ENCODE measurements at regions not wholly inside any gene's neighbourhood (a gene's known extent, or its start where the extent isn't known, plus 50 kb on each side); places are given as distances from the start of the nearest gene placed in this dataset.
"Not testable (repeated sequence)": the region's sequence is repeated elsewhere in the genome, so short reads cannot be mapped to it uniquely, and the experiment has no call there.

DNA sequence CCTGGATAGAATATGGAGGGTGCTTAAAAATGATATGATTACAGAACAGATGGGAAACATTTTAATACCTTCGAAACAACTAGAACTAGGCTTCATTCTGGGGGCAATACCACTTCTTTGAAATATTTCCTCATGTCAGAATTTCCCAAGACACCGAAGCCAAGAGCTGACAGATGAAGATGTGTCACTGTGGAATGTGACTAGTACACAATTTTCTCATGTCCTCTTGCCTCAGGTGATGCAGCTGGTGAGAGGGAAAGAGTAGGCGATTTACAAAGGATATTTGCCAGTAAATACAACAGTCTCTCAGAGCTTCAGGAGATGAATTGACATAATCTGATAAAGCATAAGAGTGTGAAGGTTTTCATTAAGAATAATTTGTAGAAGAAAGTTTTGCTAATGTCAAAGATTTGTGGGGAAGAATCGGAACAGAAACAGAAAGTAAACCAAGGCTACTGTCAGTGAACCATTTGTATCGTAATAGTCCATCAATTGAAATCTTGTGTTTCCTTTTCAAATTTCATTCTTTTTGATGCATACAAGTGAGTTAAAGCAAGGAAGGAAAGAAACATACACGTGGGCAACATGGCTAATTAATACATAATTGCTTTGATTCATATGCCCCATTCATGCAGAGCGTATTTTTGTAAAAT, 164.7 kb upstream of the CCN2 start:
- no peaks in the 10 kb centered on the region for H3K27me3 ChIP-seq

GRCh38 chr6:132114201-132114825, 163.1 kb upstream of the CCN2 start:
- Histone ChIP-seq H4K20me1 (no peaks in the 10 kb centered on the region), H3K9ac (no peak overlapping the region), H3K4me3 (no peak overlapping the region), H3K27me3 (no peaks in the 10 kb centered on the region), H3K4me2 (no peak overlapping the region), H3K4me1 (peaks cover 0 to 11% (median 0%) of the 10 kb centered on the region in 10 experiments; a peak in 1 of 20 replicates), H3K27ac (no peak overlapping the region), H3K9me3 (replicated peaks in 1 of 11) (peaks cover 20 to 45% (median 31%) of the 10 kb centered on the region in 11 experiments), H3K36me3 (0 out of 22 replicates have a peak, but pooled peaks cover 0 to 4% (median 0%) of the 10 kb centered on the region in 11 experiments)
- no peak for TF ChIP-seq Cebpa-rat (IDR thresholded peaks at IDR 0.05)

More for the DNA sequence above, 164.7 kb upstream of the CCN2 start:
- Histone ChIP-seq H3K9me3 (replicated peaks in 1 of 11) (peaks cover 5 to 33% (median 15%) of the 10 kb centered on the region in 11 experiments), H3K4me2 (peak overlapping the region; percentile 7 to 55 (median 35); a peak in 15 of 22 replicates), H3K36me3 (no peaks in the 10 kb centered on the region), H3K4me1 (peaks cover 0 to 13% (median 0%) of the 10 kb centered on the region in 10 experiments; a peak in 1 of 20 replicates), H3K9ac (no peak overlapping the region), H4K20me1 (no peaks in the 10 kb centered on the region), H3K4me3 (no peak overlapping the region), H3K27ac (no peak overlapping the region)
- no peak for TF ChIP-seq Cebpa-rat (IDR thresholded peaks at IDR 0.05)

GRCh38 chr6:132109752-132110151, 158.6 kb upstream of the CCN2 start:
- H3K36me3 ChIP-seq, H3K4me1 ChIP-seq, H4K20me1 ChIP-seq, H3K27me3 ChIP-seq, H3K9ac ChIP-seq, H3K4me2 ChIP-seq, H3K27ac ChIP-seq, H3K4me3 ChIP-seq: not testable (repeated sequence)
- H3K9me3 ChIP-seq (replicated peaks in 1 of 11) = peaks cover 50 to 82% (median 69%) of the 10 kb centered on the region in 11 experiments

DNA sequence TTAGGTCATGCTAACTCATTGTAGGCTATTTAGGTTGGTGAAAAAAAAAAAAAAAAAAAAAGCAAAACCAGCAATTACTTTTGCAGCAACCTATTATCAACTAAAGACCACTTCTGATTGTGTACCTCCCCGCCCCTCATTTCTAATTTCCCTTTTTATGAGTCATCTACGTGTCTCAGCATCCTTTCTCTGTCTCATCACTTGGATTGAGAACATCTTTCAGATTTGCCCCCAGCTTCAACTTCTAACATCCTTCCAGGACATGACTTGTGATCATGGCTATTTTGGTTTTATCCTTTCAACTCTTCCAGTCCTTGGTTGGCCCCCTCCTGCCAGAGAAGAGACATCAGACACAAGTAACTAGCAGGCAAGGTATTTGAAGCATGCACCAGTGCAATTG, 156.7 kb upstream of the CCN2 start:
- TF ChIP-seq Cebpa-rat (IDR thresholded peaks at IDR 0.05) = no peak
- peaks cover 58 to 94% (median 74%) of the 10 kb centered on the region in 11 experiments for H3K9me3 ChIP-seq (replicated peaks in 1 of 11)
- H4K20me1 ChIP-seq = no peaks in the 10 kb centered on the region
- H3K27me3 ChIP-seq = no peaks in the 10 kb centered on the region
- no peak overlapping the region for H3K4me3 ChIP-seq
- no peak overlapping the region for H3K4me2 ChIP-seq
- H3K4me1 ChIP-seq = no peaks in the 10 kb centered on the region
- no peak overlapping the region for H3K9ac ChIP-seq
- H3K27ac ChIP-seq = no peak overlapping the region
- H3K36me3 ChIP-seq = 0 out of 22 replicates have a peak, but pooled peaks cover 0 to 5% (median 0%) of the 10 kb centered on the region in 11 experiments

- Histone ChIP-seq H3K9ac (no peak overlapping the region), H3K9me3 (replicated peaks in 1 of 11) (peaks cover 8 to 39% (median 24%) of the 10 kb centered on the region in 11 experiments), H3K4me3 (no peak overlapping the region), H4K20me1 (no peaks in the 10 kb centered on the region), H3K36me3 (no peaks in the 10 kb centered on the region), H3K4me1 (no peaks in the 10 kb centered on the region), H3K27me3 (no peaks in the 10 kb centered on the region), H3K27ac (no peak overlapping the region), H3K4me2 (no peak overlapping the region)
- no peak for TF ChIP-seq Cebpa-rat (IDR thresholded peaks at IDR 0.05)
These were observed 150.4 kb upstream of the CCN2 start for GRCh38 chr6:132101535-132101934.

DNA sequence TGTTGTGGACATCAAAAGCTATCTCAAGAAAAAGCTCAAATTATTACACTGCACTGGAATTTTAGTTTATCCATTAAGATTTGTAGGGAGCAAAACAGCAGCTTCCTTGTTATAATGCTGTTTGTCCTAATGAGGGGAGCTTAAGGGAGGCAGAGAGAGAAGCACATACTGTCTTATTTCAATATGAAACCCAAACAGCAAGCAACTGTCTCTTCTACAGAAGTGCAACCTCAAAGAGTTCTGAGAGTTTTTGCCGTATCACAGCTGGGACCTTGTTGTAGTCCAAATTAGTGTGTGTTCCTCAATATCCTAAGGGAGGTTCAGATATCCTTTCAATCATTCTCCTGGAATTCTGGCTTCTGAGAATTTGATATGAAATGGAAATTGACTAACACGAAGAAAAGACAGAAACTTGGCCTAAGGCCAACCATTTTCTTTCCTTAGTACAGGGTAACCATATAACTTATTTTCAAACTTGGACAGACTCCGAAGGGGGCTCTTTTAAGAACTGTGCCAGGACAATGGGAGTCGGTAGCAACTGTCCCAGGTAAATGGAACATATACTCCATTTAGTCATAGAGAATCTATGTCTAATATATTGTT, 149.3 kb upstream of the CCN2 start:
- Histone ChIP-seq H3K9ac (no peak overlapping the region), H3K9me3 (replicated peaks in 1 of 11) (peaks cover 8 to 30% (median 20%) of the 10 kb centered on the region in 11 experiments; a peak in 21 of 22 replicates), H3K4me3 (no peak overlapping the region), H4K20me1 (no peaks in the 10 kb centered on the region), H3K27ac (no peak overlapping the region), H3K4me2 (no peak overlapping the region), H3K4me1 (no peaks in the 10 kb centered on the region), H3K27me3 (no peaks in the 10 kb centered on the region), H3K36me3 (no peaks in the 10 kb centered on the region)
- no peak for TF ChIP-seq Cebpa-rat (IDR thresholded peaks at IDR 0.05)

- Histone ChIP-seq H4K20me1 (no peaks in the 10 kb centered on the region), H3K4me2 (no peak overlapping the region), H3K4me3 (no peak overlapping the region), H3K36me3 (no peaks in the 10 kb centered on the region), H3K27ac (no peak overlapping the region), H3K27me3 (no peaks in the 10 kb centered on the region), H3K9ac (no peak overlapping the region), H3K9me3 (replicated peaks in 1 of 11) (peaks cover 0 to 13% (median 6%) of the 10 kb centered on the region in 11 experiments; a peak in 11 of 22 replicates), H3K4me1 (no peaks in the 10 kb centered on the region)
- no peak for TF ChIP-seq Cebpa-rat (IDR thresholded peaks at IDR 0.05)
These were observed 145.8 kb upstream of the CCN2 start for GRCh38 chr6:132096996-132097395.

- Histone ChIP-seq H3K9ac (no peak overlapping the region), H3K4me2 (no peak overlapping the region), H3K4me1 (no peaks in the 10 kb centered on the region), H3K27ac (no peak overlapping the region), H3K4me3 (no peak overlapping the region), H3K27me3 (no peaks in the 10 kb centered on the region), H4K20me1 (no peaks in the 10 kb centered on the region), H3K36me3 (no peaks in the 10 kb centered on the region), H3K9me3 (replicated peaks in 1 of 11) (peaks cover 0 to 12% (median 6%) of the 10 kb centered on the region in 11 experiments; a peak in 11 of 22 replicates)
- TF ChIP-seq Cebpa-rat (IDR thresholded peaks at IDR 0.05) = no peak
These were observed 145.1 kb upstream of the CCN2 start for GRCh38 chr6:132096245-132096644.

GRCh38 chr6:132089173-132089572, 138.0 kb upstream of the CCN2 start:
- peaks cover 0 to 15% (median 6%) of the 10 kb centered on the region in 11 experiments; a peak in 9 of 22 replicates for H3K9me3 ChIP-seq (replicated peaks in 1 of 11)
- H3K4me1 ChIP-seq = no peaks in the 10 kb centered on the region
- no peak overlapping the region for H3K9ac ChIP-seq
- no peak overlapping the region for H3K4me2 ChIP-seq
- TF ChIP-seq Cebpa-rat (IDR thresholded peaks at IDR 0.05) = no peak
- H4K20me1 ChIP-seq = no peaks in the 10 kb centered on the region
- H3K27me3 ChIP-seq = no peaks in the 10 kb centered on the region
- no peak overlapping the region for H3K27ac ChIP-seq
- no peak overlapping the region for H3K4me3 ChIP-seq
- H3K36me3 ChIP-seq = no peaks in the 10 kb centered on the region
